ENCODE measurements at regions not wholly inside any gene's neighbourhood (a gene's known extent, or its start where the extent isn't known, plus 50 kb on each side); places are given as distances from the start of the nearest gene placed in this dataset.
A peak's percentile ranks its signal among the peaks of the same experiment; 100 is the strongest.

GRCh38 chr13:44219577-44220548 is 153.8 kb upstream of the SERP2 start:
- DNase-seq (ENCODE audit: low spot score), result no peak

- no peak for DNase-seq (ENCODE audit: low spot score)
Observed at GRCh38 chr13:44220948-44221347, 152.7 kb upstream of the SERP2 start.

GRCh38 chr13:44221657-44222056 is 152.0 kb upstream of the SERP2 start:
- DNase-seq (ENCODE audit: low spot score), result no peak

GRCh38 chr13:44223770-44224444 is 149.7 kb upstream of the SERP2 start:
- DNase-seq (ENCODE audit: low spot score), result no peak

DNA sequence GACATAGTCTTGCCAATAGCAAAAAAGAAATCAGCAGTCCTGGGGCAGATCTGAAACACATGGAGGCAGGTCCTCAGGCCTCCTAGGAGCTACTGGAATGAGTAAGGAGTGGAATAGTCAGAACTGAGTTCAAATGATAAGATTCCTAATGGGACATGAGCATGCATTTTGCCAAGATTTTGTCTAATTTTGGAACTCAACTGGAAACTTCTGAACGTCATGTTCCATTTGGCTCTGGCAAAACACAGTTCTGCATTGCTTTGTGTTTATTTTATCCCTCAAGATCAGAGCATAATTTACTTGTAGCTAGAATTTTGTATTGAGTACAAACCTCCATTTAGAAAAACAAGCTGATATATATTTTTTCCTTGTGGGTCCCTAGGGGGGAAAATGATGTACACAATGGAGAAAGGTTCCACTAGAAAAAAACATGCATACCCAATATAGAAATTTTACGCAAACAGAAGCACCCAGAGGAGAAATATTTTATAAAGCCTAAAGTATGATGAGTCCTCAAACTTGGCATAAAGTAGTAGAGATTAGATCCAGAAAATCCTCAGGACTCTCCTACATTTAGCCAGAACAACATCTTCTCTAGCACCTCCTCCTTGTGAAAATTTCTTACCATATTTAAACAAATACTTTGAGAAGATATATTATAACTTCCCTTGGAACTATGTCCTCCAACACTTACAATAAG is 149.0 kb upstream of the SERP2 start:
- DNase-seq (ENCODE audit: low spot score), result no peak

DNA sequence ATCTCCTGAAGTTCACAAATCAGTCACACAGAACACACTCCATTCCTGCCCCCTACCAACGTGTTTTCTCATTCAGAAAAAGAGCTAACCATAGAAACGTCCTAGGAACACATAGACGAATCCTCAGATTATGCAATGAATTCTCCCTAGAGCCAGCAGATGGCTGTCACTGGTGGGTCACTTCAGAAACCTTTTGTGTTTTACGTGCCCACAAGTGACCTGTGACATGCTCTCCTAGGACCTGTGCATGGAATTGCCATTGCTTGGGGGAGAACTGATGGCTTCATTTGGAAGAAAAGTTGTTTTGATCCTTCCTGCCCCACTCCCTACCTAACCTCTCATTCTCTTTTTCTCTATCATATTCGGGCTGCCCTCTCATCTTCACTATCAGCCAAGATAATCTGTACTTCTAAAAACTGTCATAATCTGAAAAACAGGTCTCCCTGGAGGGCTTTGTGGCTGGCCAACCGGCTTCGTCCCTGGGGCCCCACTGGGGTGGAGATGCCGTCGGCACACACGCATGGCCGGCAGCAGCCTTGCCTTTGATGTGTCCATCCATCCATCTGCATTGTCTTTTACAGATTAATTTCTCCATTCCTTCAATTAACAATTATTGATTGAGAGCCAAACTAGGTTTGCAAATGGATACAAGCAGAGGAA is 144.1 kb upstream of the SERP2 start:
- no peak for DNase-seq (ENCODE audit: low spot score)

DNA sequence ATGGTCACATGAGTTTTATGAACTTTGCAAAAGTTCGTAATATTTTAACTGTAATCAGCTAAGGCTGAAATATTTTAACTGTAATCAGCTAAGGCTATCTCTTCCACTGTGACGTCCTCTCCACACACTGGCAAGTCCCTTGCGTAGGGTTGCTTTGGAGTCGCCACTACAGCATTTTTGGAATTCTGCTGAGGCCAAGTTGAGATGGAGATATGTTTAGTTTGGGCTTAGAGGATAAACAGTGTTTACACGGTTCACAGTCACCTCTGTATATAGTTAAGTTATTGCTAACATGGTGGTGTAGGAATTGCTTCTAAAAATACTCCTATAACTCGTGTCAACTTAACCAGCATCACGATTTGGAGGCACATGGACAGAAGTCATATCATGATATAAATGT is 143.6 kb upstream of the SERP2 start:
- no peak for DNase-seq (ENCODE audit: low spot score)

GRCh38 chr13:44230736-44231135 is 142.9 kb upstream of the SERP2 start:
- DNase-seq (ENCODE audit: low spot score), result no peak

- peak; percentile 49 for DNase-seq (ENCODE audit: low spot score)
Observed at GRCh38 chr13:44231786-44232516, 141.7 kb upstream of the SERP2 start.

GRCh38 chr13:44232774-44233173 is 140.8 kb upstream of the SERP2 start:
- DNase-seq (ENCODE audit: low spot score), result no peak

DNA sequence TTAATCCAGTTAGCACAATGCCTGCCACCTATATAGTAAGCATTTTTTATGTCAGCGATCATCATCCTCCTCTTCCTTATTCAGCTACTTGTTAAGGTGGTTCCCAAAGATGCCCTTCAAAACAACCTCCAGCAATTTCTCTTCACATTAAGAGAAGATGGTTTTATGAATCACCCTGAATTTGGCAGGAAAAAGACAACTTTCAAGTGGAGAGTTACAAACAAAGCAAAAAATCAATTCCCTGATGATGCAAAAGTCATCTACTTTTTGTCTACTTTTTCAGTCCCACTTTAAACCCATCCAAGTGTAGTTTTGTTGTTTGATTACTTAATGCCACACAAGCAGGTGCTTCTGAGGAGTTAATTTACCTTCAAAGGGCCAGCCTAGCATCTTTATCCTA is 139.1 kb upstream of the SERP2 start:
- no peak for DNase-seq (ENCODE audit: low spot score)

- no peak for DNase-seq (ENCODE audit: low spot score)
Observed at GRCh38 chr13:44236370-44236769, 137.3 kb upstream of the SERP2 start.

DNA sequence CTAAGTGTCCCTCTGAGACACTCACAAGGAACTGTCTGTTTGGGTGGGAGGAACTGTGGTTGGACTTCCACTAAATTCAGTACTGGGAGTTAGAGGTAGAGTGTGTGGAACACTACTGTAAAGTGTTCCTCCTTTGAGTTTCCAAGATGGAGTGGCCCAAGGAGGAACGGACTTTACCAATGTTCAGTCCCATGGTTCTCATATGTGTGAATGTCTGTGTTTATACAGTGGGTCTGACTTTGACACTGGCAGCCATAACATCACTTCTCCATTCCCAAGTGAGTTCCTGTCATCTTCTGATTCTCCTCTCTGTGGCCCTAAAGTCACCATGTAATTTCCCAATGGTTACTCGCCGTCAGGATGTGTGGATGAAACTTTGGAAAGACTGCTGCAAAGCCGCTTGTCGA is 136.8 kb upstream of the SERP2 start:
- no peak for DNase-seq (ENCODE audit: low spot score)

DNA sequence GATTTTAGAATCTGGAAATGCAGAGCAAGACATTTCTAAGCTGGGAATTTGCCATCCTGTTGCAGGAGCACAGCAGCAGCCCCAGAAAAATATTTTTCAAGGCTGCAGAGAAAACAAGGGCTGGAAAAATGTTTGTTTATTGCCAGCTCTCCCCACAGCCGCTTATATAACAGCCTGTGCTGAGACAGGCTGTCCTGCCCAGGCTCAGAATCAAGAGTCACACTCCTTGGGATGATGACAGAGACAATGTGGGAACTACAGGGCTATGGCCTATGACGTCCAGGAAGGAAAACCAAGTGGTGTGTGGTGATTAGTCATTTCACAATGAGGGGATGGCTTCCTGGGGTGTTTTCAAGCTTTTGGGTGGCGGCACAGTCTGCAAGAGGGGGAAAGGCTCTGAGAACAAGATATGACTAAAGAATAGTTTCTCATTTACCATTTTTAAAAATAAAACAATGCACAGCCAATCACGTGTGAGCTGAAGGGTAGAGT is 136.3 kb upstream of the SERP2 start:
- no peak for DNase-seq (ENCODE audit: low spot score)

GRCh38 chr13:44237881-44238421 is 135.7 kb upstream of the SERP2 start:
- DNase-seq (ENCODE audit: low spot score), result no peak

DNA sequence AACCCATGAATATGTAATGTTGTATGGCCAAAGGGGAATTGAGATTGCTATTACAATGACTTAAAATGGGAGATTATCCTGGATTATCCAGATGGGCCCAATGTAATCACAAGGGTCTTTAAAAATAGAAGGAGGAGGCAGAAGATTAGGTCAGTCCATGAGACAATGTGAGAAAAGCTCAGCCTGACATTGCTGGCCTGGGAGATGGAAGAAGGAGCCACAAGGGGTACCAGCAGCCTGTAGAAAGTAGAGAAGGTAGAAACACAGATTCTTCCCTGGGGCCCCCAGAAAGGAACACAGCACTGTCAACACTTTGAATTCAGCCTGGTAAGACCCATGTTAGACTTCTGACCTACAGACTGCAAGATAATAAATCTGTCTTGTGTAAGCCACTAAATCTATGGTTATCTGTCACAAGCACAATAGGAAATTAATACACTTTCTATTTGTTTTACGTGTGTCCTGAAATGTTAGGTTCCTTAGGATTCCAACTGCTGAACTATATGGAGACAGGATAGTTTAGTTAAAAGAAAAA is 132.9 kb upstream of the SERP2 start:
- no peak for DNase-seq (ENCODE audit: low spot score)

GRCh38 chr13:44241638-44242037 is 132.0 kb upstream of the SERP2 start:
- no peak for DNase-seq (ENCODE audit: low spot score)

DNA sequence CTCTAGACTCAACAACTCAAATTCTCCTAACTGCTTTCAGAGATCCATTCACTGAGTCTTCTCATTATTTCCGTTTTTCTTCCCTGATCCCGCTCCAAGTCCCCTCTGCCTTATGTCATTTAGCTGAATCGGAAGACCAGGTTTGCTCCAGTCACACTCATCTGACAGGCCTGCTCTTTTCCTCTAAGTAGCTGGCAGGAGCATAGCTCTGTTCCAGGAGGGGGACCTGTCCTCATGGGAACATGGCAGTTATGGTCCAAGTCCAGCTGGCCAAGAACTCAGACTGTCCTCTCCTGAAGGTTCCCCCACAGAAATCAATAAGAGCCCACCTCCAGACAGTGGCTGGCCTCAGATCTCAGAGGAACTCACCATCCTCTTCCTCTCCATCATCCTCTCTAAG is 130.9 kb upstream of the SERP2 start:
- no peak for DNase-seq (ENCODE audit: low spot score)

DNA sequence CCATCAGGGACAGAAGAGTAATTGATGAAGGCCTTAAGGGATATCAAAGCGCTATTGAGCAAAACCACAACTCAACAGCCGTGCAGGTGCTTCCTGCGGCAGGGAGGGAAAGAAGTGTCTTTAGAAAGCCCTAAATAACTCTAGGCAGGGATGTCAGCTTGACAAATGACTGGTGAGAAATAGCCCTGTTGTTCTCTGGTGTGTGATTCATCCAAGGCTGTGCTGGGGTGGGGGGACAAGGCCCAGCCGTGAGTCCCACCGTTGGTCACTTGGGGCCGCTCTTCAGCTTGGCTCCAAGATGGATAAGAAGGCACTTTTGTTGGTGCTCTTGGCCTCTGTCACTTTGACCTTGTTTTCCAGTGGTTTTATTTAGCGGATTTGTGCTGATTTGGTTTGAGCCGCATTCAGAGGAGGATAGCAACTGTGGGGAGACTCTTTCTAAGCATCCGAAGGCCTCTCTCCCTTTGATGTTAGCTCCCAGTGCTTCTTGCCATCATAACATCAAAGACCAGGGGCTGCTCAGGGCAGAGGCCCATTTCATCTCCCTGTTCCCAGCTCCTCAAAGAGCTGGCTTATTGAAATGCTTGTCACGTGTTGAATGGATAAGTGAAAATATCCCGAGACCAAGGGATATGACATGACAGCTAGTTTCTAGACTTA is 130.3 kb upstream of the SERP2 start:
- DNase-seq (ENCODE audit: low spot score), result no peak

- no peak for DNase-seq (ENCODE audit: low spot score)
Observed at GRCh38 chr13:44244288-44244687, 129.3 kb upstream of the SERP2 start.
